DMS114 treated with DMSO at 0.1 percent for 48 hours (cell line): ENCODE measurements at regions not wholly inside any gene's neighbourhood (a gene's known extent, or its start where the extent isn't known, plus 50 kb on each side); places are given as distances from the start of the nearest gene placed in this dataset.
"Not testable (repeated sequence)": the region's sequence is repeated elsewhere in the genome, so short reads cannot be mapped to it uniquely, and the experiment has no call there.

Experiments
- DNase-seq: peaks from one replicate; lab custom pipeline; 2025; ENCODE audit not compliant: unreplicated experiment; lab: John Stamatoyannopoulos, UW

GRCh38 chr1:56284928-56285327 is 294.4 kb downstream of the PLPP3 start:
- DNase-seq = no peak

- DNase-seq = no peak
Observed at GRCh38 chr1:56278061-56278460, 301.3 kb downstream of the PLPP3 start.

GRCh38 chr1:56268519-56269140 is 310.7 kb downstream of the PLPP3 start:
- no peak for DNase-seq

- DNase-seq = no peak
Observed at GRCh38 chr1:56267611-56268010, 311.8 kb downstream of the PLPP3 start.

- DNase-seq = no peak
Observed at GRCh38 chr1:56266359-56266758, 313.0 kb downstream of the PLPP3 start.

GRCh38 chr1:56265216-56265615 is 314.1 kb downstream of the PLPP3 start:
- DNase-seq = no peak

- DNase-seq = no peak
Observed at GRCh38 chr1:56263908-56264307, 315.5 kb downstream of the PLPP3 start.

- DNase-seq = no peak
Observed at GRCh38 chr1:56258371-56258770, 321.0 kb downstream of the PLPP3 start.

GRCh38 chr1:56257726-56258125 is 321.6 kb downstream of the PLPP3 start:
- no peak for DNase-seq

- no peak for DNase-seq
Observed at GRCh38 chr1:56256153-56257000, 323.0 kb downstream of the PLPP3 start.

GRCh38 chr1:56255516-56256152 is 323.7 kb downstream of the PLPP3 start:
- no peak for DNase-seq

- DNase-seq = no peak
Observed at GRCh38 chr1:56254130-56254529, 325.2 kb downstream of the PLPP3 start.

GRCh38 chr1:56250809-56251208 is 328.6 kb downstream of the PLPP3 start:
- DNase-seq = no peak

- DNase-seq = no peak
Observed at GRCh38 chr1:56249234-56249633, 330.1 kb downstream of the PLPP3 start.

GRCh38 chr1:56248138-56248537 is 331.2 kb downstream of the PLPP3 start:
- DNase-seq = no peak

- not testable (repeated sequence) for DNase-seq
Observed at GRCh38 chr1:56246726-56247125, 332.6 kb downstream of the PLPP3 start.

GRCh38 chr1:56240400-56240799 is 339.0 kb downstream of the PLPP3 start:
- no peak for DNase-seq

- no peak for DNase-seq
Observed at GRCh38 chr1:56237491-56238064, 341.8 kb downstream of the PLPP3 start.

- no peak for DNase-seq
Observed at GRCh38 chr1:56236688-56237087, 342.7 kb downstream of the PLPP3 start.

- no peak for DNase-seq
Observed at GRCh38 chr1:56235909-56236510, 343.4 kb downstream of the PLPP3 start.

GRCh38 chr1:56229186-56229585 is 350.2 kb downstream of the PLPP3 start:
- DNase-seq = no peak
